GM18867 (cell line): ENCODE measurements at regions not wholly inside any gene's neighbourhood (a gene's known extent, or its start where the extent isn't known, plus 50 kb on each side); places are given as distances from the start of the nearest gene placed in this dataset.
A peak's percentile ranks its signal among the peaks of the same experiment; 100 is the strongest.
"Not testable (repeated sequence)": the region's sequence is repeated elsewhere in the genome, so short reads cannot be mapped to it uniquely, and the experiment has no call there.

Source experiments
- ATAC-seq: cut with Tn5 transposase; IDR thresholded peaks from one replicate; pipeline ENCODE4 v1.9.1; 2021; ENCODE audit warnings: mild to moderate bottlenecking, moderate library complexity; ENCODE audit not compliant: unreplicated experiment

DNA sequence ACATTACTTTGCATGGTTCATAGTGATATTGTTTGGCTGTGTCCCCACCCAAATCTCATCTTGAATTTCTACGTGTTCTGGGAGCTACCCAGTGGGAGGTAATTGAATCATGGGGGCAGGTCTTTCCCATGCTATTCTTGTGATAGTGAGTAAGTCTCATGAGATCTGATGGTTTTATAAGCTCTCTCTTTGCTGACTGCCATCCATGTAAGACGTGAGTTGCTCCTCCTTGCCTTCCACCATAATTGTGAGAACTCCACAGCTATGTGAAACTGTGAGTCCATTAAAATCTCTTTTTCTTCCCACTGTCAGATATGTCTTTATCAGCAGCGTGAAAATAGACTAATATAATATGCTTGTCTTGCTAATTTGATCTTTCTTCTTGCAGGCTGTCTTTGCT, 200.4 kb upstream of the NOX3 start:
- no peak for ATAC-seq

DNA sequence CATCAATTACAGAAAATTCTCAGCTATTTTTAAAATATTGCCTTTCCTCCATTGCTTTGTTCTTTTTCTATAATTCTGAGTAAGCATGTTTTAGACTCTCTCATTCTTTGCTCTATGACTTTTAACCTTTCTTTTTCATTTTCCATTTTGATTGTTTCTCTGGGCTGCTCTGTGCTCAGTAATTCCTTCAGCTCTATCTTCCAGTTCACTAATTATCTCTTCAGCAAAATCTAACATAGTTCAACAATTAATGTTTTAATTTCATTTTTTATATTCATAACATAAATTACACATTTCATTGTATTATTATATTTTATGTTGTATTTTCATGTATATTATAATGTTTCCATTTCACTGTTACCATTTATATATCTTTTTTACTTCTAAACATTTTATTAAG, 198.8 kb upstream of the NOX3 start:
- no peak for ATAC-seq

DNA sequence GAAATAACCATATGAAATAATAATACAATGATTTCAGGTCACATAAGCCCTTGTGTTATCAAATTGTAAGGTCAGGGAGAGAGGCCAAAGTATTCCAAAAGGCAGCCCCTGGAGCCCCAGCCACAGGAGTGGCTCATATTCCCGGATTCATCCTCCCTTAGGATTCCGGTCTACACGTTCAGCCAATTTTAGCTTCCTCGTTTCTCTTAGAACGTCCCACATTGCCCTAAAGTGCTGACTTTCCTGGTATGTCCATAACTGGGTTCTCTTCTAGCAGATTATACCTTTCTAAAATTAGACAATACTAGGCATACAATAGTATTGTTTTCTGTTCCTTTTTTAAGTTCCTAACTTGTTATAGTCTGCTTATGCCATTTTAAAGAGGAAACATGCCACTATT, 192.7 kb upstream of the NOX3 start:
- no peak for ATAC-seq

DNA sequence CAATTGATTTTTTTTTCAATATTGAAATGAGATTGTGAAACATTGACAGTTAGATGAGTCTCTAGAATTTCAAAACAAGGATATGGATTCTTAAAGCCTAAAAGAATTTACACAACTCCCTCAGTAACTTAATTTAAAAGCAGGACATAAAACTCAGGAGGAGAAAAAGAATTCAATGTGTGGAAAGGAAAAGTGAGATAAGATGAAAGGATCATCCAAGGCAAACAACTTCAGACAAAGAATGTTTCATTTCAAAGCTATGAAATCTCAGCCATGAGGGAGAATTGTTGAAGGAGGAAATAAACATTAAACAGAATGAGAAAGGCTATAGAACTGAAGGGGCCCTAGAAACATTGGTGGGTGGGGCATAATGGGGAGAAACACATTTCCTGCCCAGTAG, 191.7 kb upstream of the NOX3 start:
- no peak for ATAC-seq

DNA sequence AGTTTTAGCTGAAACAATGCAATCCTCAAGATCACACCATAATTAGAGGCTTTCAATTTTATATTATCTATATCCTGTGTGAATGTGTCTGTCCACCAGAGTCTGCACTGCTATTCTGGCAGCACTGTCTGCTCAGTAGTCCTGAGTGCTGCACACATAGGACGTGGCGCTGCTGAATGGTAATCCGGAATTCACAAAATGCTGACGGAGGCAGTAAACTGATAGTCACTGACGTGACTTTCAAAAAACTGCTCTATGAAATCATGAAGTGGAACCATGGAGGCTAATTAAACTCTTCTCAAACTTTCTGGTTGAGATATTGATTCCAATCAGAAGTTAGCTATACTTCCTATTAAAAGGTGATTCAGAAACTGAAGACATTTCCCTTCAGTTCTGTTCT, 190.8 kb upstream of the NOX3 start:
- ATAC-seq = no peak

DNA sequence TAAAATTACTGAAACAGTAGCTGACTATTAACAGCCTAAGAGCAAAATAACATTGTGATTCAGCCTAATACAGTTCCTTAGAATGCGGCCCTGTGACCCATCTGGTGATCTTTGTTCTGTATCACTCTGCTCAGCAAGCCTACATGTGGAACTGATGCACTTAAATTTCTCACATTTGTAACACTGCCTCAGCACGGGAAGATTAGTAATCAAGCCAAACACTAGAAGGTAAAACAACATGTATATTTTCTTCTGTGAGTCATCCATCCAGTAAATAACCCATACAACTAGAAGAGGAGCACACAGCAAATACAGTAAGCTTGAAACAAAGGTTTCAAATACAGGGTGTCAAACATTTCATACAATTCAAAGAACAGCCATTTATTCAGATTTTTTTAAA, 189.7 kb upstream of the NOX3 start:
- ATAC-seq = no peak

DNA sequence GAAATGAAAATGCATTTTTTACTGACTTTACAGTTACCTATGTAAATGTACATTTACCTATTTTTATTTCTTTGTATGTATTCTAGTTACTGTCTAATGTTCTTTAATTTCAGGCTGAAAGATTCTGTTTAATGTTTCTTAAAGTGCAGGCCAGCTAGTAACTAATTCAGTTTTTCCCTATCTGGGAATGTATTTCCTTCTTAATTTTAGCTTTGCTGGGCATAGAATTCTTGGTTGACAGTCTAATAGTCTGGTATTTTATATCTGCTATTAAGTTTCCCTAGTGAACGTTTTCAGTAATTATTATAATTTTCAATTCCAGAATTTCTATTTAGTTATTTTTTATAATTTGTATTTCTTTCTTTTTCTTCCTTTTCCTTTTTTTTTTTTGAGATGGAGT, 186.0 kb upstream of the NOX3 start:
- no peak for ATAC-seq

DNA sequence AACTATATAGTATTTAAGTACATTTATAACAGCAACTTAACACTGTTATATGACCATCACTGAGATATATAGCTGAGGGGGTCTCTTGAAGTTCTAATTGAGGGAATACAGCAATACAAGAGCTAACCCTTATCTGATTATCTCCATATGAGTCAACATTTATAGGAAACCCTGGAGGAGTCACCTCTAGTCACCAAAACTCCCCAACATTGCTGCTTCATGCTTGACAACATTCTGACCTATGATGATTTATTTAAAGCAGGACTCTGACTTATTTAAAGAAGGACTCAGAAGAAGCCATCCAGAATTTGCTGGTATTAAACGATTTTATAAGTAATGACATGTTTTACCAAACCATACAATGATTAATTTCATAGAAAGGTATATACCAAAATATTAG, 182.6 kb upstream of the NOX3 start:
- ATAC-seq = no peak

DNA sequence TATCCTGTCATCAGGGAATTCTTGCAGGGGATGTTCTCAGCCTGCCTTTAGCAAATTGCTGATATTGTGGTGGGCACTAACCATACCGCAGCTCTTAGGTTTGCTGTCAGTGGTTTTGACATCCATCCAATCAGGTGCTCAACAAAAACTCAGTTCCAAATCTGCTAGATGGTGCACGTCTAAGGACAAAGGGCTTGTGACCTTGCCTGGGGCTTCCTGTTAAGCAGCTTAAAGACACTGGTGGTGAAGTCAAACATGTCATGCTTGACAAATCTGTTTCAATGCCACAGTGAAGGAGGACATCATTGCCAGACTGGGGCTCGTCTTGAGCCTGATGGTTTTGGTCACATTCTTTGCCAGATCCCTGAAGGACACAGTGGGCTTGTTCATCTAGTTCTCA, 179.8 kb upstream of the NOX3 start:
- no peak for ATAC-seq

DNA sequence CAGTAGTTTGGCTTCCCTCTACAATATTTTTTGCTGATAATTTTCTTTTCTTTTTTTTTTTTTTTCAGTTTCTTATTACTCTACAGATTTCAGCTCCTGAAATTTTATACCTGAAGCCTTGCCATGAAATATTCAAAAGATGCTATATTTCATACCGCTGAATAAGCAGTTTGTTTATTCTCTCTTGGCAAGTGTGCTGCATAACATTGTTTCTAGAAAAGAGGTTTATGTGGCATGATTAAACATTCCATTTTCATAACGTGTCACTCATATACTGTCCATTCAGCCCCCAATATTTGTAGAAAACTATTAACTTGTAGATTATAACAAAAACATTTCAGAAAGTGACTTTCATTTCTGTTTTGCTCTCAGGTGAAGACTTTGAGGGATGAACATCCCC, 174.4 kb upstream of the NOX3 start:
- no peak for ATAC-seq

DNA sequence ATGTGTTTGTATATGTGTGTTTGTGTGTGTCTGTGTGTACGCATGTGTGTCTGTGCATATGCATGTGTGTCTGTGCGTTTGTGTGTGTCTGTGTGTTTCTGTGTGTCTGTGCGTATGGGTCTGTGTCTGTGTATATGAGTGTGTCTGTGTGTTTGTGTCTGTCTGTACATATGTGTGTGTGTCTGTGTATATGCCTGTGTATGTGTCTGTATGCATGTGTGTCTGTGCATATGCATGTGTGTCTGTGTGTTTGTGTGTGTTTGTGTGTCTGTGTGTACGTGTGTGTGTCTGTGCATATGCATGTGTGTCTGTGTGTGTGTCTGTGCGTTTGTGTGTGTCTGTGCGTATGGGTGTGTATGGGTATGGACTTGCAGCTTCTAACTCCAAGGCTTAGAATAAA, 174.0 kb upstream of the NOX3 start:
- no peak for ATAC-seq

DNA sequence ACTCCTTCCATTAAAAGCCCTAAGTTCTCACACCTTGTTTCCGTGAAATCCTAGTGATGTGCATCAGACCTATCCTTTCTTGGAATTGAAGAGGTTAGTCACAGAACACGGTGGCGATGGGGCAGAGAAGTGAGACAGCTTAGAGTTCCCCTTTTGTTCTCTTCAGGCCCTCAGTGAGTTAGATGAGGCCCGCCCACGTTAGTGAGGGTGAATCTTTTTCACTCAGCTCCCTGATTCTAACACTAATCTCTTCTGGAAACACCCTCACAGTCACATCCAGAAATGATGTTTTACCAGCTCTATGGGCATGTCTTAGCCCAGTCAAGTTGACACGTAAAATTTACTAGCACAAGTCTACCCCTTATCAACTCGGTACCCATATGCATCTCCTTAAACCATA, 172.7 kb upstream of the NOX3 start:
- peak; percentile 90 for ATAC-seq

DNA sequence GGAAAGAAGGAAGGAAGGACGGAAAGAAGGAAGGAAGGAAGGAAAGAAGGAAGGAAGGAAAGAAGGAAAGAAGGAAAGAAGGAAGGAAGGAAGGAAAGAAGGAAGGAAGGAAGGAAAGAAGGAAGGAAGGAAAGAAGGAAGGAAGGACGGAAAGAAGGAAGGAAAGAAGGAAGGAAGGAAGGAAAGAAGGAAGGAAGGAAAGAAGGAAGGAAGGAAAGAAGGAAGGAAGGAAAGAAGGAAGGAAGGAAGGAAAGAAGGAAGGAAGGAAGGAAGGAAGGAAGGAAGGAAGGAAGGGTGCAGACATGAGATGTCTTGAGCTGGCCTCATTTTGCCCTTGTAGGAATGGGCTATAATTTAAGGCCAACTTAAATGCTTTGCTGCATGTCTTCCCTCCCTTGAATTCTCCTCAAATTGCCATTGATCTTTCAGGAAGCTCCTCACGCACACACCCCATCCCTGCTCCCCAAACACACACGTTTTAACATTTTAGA, 172.1 kb upstream of the NOX3 start:
- not testable (repeated sequence) for ATAC-seq

DNA sequence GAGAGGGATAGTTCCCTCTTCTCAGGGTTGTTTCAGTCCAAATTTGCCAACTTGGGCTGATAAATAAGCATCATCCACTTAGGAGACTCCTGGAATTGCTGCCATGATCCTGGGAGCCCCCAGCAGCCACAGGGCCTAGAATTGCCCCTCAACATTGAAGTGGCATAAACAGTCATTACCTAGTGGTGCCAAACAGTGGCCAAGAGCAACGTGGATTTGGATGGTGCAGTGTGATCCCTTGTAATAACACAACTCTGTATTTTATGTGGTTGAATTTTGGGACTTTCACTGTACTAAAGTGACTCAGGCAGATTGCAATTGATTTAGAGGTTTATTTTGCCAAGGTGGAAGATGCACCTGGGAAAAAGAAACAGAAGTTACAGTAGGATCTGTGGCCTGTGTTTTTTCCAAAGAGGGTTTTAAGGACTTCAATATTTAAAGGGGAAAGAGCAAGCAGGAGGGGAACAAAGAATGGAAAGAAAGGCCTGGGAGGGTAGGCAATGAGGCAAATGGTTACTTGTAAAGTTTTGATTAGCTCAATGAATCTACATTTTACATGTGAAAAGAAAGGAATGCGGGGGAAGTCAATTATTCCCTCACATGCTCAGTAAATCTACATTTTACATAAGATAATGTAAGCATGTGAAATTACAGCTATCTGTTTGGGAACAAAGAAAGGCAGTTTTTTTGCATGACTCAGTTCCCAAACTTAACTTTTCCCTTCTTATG, 168.0 kb upstream of the NOX3 start:
- ATAC-seq = no peak

DNA sequence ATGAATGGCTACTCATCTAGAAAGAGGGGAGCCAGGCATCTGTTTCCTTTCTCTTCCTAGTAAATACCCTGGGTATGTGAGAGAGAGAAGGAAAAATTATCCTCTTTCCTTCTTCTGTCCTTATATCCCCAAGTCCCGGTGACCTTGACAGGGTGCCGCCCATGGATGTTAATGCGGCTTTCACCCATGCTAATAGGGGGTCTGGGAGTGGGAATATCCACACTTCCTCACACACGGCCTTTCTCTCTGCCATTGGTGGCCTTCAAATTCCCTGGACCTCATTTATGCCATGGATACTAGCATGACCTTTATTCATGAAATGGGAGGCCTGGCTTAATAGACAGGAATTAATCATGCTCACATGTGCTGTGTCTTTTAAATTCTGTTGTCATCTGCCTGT, 159.0 kb upstream of the NOX3 start:
- ATAC-seq = no peak

DNA sequence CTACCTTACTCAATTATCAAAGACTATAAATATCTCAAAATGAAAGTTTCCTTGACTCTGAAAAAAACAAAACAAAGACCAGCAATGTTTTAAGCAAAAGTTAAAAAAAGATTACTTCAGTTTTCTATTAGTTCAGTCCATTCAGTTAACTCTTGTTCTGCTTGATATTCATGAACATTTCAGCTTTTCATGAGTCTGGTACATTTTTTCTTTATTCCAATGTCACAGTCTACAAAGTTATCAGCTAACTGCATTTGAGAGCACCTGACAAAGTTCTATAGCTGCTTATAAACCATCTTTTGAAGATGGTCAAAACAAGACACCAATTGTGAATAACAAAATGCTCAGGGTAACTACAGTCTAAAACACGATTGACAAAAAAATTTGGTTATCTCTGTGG, 156.1 kb upstream of the NOX3 start:
- ATAC-seq = no peak

DNA sequence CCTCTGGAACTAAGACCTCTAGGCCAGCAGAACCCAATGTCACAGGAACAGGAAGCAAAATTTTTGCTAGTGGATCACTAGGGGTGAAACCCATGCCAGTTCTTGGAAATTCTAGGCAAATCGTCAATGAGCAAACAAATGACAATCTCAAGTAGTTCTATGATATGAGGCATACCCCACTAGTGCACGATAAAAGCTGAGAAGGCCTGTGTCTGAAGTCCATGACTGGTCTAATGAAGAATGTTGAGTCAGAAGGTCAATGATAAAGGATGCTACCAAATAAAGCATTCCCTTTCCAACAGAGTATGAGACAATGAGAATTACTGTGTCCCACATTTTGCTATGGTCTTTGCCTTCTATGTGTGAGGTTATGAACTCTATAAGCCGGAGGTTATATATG, 149.4 kb upstream of the NOX3 start:
- no peak for ATAC-seq

DNA sequence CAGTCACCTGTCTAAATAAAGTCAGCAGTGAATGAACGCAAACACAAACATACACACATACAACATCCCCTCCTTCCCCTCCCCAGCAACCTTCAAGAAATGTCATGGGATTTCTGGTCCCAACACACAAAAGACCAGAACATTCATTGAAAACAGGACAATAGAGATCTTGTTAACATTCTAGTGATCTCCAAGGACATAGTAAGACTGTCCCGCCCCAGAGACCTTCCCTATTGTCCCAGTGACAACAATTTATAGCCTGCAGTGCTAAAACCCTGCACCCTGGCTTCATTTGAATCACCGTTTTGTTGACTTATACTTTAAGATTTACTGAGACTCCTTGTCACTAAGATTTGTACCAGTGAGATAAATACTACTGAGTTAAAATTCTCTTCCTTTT, 143.9 kb upstream of the NOX3 start:
- no peak for ATAC-seq

DNA sequence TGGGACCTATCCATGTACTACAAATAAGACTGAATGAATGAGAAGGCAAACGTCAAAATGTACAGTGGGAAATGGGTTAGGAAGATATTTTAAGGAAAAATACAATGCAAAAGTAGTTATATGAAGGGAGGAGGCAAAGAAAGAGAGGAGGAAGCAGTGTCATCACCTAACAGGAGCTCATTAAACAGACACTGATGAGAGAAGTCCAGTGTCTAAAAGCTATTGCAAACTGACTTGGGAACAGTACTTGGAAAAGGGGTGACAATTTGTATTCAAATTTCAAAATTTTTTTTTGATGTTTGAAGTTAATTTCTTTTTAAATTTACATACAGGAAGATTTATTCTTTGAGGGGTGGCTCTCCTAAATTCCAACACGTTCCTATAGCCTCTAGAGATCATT, 143.5 kb upstream of the NOX3 start:
- no peak for ATAC-seq

DNA sequence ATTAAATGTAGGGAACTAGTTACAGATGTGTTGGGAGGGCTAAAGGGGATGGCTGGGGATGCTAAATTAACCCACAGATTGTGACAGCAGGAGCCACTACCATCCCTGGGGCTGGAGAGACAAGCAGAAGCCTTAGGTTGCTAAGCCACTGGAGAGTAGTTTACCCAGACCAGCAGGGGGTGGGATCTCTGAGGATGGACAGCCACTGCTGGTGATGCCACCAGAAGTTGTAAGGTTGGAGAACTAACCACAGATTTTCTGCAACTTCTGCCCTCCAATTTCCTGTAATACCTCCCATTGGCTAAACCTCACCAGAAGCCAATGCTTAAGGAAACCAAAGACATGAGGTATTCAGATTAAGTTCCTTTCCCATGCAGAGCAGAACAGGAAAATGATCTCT, 139.6 kb upstream of the NOX3 start:
- ATAC-seq = no peak

DNA sequence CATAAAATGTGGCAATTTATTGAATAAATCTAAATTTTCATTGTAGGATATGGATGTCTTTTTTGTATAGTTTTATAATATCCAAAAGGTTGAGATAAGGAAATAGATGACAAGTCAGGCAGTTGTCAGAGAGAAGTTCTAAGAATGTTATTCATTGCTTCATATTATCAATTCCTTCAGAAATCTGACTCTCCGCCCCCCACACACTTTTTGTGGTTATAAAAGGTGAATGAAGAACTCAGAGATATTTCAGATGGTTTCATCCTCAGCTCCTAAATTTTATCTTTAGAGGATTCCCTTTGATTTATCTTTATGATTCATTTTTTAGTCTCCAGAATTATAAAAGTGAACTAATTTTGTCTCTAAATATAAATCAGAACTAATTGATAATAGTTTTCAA, 136.1 kb upstream of the NOX3 start:
- no peak for ATAC-seq

DNA sequence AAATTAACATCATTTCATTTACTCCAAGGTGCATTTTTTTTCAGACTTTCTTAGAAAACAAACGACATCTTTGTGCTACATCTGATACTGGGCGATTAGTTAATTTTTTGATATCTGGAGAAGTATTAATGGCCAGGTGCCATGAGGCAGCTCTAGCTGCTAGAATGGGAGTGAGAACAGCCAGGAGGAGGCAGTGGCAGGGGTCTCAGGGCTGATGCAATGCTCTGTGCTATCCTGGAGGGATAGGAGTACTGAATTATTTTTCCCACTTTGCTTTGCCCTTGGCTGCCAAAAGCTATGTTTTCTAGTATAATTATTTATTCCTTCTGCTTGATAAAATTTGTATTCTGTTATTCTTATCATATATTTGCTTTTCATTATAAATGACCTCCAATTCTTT, 133.6 kb upstream of the NOX3 start:
- ATAC-seq = no peak

DNA sequence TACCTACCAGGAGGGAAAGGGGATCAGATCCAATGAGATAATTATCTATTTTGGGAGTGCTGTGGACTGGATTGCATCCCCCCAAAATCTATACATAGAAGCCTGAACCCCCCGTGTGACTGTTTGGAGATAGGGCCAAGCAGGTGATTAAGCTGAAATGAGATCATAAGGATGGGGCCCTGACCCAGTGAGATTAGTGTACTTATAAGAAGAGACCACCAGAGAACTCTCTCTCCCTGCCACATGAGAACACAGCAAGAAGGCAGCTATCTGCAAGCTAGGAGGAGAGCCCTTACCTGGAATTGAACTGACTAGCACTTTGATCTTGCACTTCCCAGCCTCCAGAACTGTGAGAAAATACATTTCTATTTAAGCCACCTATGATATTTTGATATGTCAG, 132.2 kb upstream of the NOX3 start:
- no peak for ATAC-seq
